BE2C (cell line): ENCODE measurements at regions not wholly inside any gene's neighbourhood (a gene's known extent, or its start where the extent isn't known, plus 50 kb on each side); places are given as distances from the start of the nearest gene placed in this dataset.

Experiments
- DNase-seq: peaks from one replicate; pipeline ENCODE4 v3.0.0-alpha.2; 2020
- H3K27me3 ChIP-seq: fragments of 250-450 bp; sonication (Bioruptor Pico); 2 replicates; pipeline ENCODE4 v1.5.1; 2020; ENCODE audit warnings: mild to moderate bottlenecking
- H3K36me3 ChIP-seq: fragments of 250-450 bp; sonication (Bioruptor Pico); 2 replicates; pipeline ENCODE4 v1.5.1; 2020; ENCODE audit warnings: mild to moderate bottlenecking
- H3K4me1 ChIP-seq: fragments of 250-450 bp; sonication (Bioruptor Pico); 2 replicates; pipeline ENCODE4 v1.5.1; 2020
- H3K4me3 ChIP-seq: 2 replicates; pipeline ENCODE4 v1.5.1; 2011; ENCODE audit warnings: low read depth, low read length
- H3K9me3 ChIP-seq: fragments of 250-450 bp; sonication (Bioruptor Pico); 2 replicates; pipeline ENCODE4 v1.5.1; 2020
- CTCF ChIP-seq: IDR thresholded peaks from 2 replicates; pipeline ENCODE4 v1.5.1; 2012; ENCODE audit warnings: mild to moderate bottlenecking, low read depth, low read length

GRCh38 chr16:52103791-52104190 is 443.2 kb downstream of the TOX3 start:
- Histone ChIP-seq H3K36me3 (no peaks in the 10 kb centered on the region), H3K4me1 (no peaks in the 10 kb centered on the region), H3K9me3 (no peaks in the 10 kb centered on the region), H3K27me3 (peaks cover 3% of the 10 kb centered on the region; the same call in 1 of the 2 replicates), H3K4me3 (no peak overlapping the region)
- no peak for DNase-seq
- no peak for TF ChIP-seq CTCF

GRCh38 chr16:52101246-52101645 is 445.7 kb downstream of the TOX3 start:
- Histone ChIP-seq H3K4me1 (no peaks in the 10 kb centered on the region), H3K4me3 (no peak overlapping the region), H3K36me3 (no peaks in the 10 kb centered on the region), H3K27me3 (peaks cover 3% of the 10 kb centered on the region; the same call in 1 of the 2 replicates), H3K9me3 (no peaks in the 10 kb centered on the region)
- no peak for TF ChIP-seq CTCF
- DNase-seq: no peak

GRCh38 chr16:52099382-52099781 is 447.6 kb downstream of the TOX3 start:
- TF ChIP-seq CTCF: no peak
- Histone ChIP-seq H3K9me3 (no peaks in the 10 kb centered on the region), H3K27me3 (peaks cover 3% of the 10 kb centered on the region; the same call in 1 of the 2 replicates), H3K4me3 (no peak overlapping the region), H3K4me1 (no peaks in the 10 kb centered on the region), H3K36me3 (no peaks in the 10 kb centered on the region)
- DNase-seq: no peak

GRCh38 chr16:52095471-52095870 is 451.5 kb downstream of the TOX3 start:
- H3K4me3 ChIP-seq: no peak overlapping the region
- DNase-seq: no peak
- H3K27me3 ChIP-seq: no peaks in the 10 kb centered on the region; the same call in 1 of the 2 replicates
- no peak for TF ChIP-seq CTCF
- H3K9me3 ChIP-seq: no peaks in the 10 kb centered on the region
- H3K36me3 ChIP-seq: no peaks in the 10 kb centered on the region
- no peaks in the 10 kb centered on the region for H3K4me1 ChIP-seq

- no peak for TF ChIP-seq CTCF
These were observed 454.8 kb downstream of the TOX3 start for GRCh38 chr16:52092126-52092525.

GRCh38 chr16:52090080-52090479 is 456.9 kb downstream of the TOX3 start:
- Histone ChIP-seq H3K36me3 (no peaks in the 10 kb centered on the region), H3K27me3 (no peaks in the 10 kb centered on the region), H3K4me3 (no peak overlapping the region), H3K4me1 (no peaks in the 10 kb centered on the region), H3K9me3 (no peaks in the 10 kb centered on the region)
- TF ChIP-seq CTCF: no peak
- DNase-seq: no peak

More at GRCh38 chr16:52092126-52092525, 454.8 kb downstream of the TOX3 start:
- DNase-seq: no peak
- no peak overlapping the region for H3K4me3 ChIP-seq
- H3K27me3 ChIP-seq: no peaks in the 10 kb centered on the region
- H3K36me3 ChIP-seq: no peaks in the 10 kb centered on the region
- H3K9me3 ChIP-seq: no peaks in the 10 kb centered on the region
- H3K4me1 ChIP-seq: no peaks in the 10 kb centered on the region
